Eye (tissue), 1 donor: ENCODE measurements at regions not wholly inside any gene's neighbourhood (a gene's known extent, or its start where the extent isn't known, plus 50 kb on each side); places are given as distances from the start of the nearest gene placed in this dataset.
"Not testable (repeated sequence)": the region's sequence is repeated elsewhere in the genome, so short reads cannot be mapped to it uniquely, and the experiment has no call there.

Source experiments
- DNase-seq: peaks from one replicate; pipeline ENCODE4 v3.0.0-alpha.2; 2015

DNA sequence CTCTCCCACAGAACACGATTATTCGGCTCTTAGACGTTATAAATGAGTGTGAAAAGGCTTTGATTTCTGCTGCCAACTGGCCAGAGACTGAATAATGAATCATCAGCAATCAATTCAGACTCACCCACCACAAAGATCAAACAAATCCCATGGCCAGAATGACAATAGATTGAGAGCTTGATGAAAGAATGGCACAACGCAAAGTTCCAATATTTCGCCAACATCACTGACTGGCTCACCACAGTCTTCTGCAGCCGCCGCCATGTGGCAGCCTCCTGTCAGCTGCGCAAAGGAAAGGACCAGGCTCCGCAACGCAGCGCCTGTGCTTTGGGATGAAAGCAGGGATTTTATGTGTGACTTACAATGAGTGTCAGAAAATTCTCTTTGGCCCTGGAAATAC is 104.4 kb upstream of the SOX11 start:
- no peak for DNase-seq

DNA sequence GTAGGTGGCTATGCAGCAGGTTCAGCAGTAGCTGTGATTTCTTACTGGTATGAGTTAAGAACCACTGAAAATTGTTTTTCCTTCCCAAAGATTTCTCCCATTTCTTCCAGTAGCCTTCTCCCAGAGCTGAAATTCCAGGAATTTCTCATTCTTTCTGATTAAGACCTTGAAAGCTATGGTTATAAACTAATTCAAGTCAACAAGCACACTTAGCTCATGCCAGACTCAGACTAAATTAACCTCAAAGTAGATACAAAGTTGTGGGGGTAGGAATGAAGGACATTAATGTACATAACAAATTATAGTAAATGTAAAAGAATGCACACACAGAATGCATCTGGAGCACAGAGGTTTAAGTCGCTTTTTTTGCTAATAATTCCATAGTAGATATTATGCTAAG is 103.6 kb upstream of the SOX11 start:
- DNase-seq = no peak

DNA sequence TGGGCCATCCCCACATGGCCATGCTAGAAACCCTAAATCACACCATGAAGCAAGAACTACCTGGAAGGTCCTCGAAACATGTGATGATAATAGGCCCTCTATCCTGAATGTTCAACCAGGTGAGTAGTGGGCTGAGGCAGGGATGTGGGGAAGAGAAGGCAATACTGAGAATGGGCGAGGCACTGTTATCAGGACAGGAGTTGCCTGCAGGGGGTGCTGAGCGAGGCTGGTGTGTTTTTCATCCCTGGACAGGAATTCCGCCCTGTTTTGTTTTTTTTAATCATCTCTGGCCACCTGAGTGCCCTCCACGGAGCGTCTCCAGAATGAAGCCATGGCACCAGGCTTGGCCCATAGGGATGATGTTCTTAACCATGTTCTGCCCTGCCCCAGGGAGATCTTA is 103.0 kb upstream of the SOX11 start:
- DNase-seq = no peak

DNA sequence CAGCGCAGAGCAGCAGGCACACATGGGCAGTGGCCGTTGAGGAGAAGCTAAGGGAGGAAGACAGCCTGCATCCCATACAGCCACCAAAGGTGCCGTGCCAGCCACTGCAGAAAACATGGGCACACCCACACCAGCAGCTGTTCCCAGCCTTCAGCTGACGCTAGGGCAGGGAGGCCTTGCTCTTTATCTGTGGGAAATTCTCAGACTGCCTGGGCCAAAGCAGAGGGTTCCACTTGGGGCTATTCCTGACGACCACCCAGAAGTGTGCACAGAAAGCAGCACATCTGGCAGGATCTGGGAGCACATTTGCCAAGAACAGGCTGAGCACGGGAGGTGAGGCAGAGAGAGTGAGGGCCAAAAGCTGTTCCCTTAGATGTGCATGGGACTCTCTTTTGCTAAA is 101.3 kb upstream of the SOX11 start:
- no peak for DNase-seq

DNA sequence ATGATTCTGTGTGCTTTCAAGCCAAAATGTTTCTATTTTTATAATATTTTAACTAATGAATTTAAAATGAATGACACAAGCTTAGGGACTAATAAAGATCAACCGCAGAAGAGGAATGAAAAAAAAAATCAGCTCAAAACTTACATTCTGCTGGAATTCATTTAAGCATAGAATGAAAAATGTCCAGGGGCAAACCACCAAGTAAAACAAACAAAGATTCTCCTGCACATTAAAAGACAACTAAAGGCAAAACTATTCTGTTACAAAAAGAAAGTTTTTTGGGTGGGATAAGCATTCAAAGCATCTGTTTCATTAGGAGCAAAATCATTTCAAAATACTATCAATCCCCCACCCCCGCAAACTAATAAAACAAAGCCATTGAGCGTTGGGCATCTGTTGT is 99.3 kb upstream of the SOX11 start:
- peak; percentile 36 for DNase-seq

DNA sequence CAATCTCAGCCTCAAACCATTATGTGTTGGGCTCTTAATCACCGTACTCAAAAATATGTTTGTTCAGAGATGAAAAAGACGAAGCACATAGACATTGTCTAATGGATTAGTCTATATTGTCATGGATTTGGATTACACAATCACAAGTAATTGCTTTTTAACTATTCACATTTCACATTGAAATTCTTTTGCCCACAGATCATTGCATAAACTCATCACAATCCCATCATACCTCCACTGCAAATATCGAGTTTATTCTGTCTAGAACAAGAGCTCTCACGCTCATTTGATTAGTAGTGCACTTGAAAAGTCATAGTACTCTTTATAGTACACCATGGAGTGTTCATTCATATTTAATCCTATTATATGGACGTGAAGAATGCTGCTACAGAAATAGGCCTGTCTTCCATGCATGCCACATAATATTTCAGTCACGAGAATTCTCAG is 97.9 kb upstream of the SOX11 start:
- DNase-seq = no peak

DNA sequence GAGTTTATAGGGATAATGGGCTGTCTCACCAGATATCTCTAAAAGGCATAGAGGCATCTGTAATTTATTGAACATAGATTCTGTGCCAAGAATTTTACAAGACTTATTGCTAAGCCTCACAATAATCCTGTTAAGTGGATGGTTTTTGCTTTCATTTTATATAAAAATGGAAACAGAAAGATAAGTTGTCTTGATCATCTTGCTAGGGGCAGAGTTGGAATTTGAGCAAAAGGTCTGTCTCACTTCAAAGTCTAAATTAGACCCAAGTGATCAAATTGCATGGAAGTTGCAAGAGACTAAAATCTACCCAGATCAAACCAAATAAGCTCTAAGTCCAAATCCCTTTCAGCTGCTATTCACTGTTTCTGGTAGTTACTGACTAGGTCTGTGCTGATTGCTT is 95.3 kb upstream of the SOX11 start:
- DNase-seq = peak; percentile 30

DNA sequence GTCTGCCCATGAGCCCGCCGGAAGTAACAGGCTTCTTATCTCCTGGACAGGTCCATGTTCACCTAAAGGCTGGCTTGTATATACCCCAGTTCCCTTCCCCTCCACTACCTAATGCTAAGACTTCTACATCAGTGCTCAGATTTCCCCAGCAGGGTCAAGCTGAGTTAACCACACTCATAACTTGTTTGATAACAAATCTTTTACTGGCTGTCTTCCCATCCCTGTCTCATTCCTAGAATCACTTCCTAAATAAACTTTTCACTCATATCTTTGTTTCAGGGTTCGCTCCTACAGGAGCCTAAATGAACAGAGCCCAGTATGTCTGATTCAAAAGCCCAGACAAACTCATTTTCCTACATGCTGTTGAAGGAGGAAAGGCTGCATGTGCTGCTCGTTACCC is 94.0 kb upstream of the SOX11 start:
- DNase-seq = no peak

DNA sequence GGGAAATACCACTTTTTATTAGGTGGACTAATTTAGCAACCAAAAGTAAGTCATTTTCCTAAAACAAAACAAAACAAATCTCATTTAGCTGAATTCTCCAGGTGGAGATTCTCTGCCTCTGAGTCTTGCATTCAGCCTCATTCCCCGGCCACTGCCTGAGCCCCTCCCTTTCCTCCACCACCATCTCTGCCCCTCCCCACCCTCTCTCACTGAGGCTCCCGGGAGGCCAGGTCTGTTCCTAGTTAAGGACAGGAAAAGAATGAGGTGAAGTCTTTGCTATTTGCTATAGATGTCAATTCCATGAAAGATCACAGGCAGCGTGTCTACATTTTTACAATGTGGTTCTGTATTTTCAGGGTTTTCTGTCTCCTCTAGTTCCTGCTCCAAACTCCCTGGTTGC is 83.0 kb upstream of the SOX11 start:
- peak; percentile 60 for DNase-seq

DNA sequence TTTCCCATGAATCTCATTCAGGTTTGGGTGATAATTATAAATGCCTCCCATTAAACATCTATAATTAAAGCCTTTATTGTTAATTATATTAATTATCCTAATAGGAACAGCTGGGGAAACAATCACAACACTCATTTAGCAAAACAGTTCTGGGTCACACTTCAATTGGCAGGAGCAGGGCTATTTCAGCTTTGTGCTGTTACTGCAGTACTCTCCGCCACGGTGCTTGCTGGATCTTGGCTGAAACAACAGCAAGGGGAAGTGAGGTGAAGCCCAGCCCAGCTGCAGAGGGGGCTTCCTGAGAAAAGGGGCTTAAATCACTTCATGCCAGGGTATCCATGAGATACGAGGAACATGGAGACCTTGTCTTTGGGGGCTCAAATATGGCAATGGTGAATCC is 79.5 kb upstream of the SOX11 start:
- DNase-seq = no peak

DNA sequence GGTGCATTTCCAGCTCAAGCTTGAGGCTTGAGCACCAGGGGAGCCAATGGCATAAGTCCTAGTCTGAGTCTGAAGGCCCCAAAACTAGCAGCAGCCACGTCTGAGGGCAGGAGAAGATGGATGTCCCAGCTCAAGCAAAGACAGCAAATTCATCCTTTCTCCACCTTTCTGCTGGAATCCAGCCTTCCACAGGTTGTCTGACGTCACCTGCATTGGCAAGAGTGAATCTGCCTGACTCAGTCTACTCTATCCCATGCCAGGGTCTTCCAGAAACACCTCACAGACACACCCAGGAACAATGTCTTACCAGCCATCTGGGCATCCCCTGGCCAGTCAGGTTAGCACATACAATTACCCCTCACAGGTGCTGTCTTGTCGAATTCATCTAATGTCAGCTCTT is 76.2 kb upstream of the SOX11 start:
- no peak for DNase-seq

DNA sequence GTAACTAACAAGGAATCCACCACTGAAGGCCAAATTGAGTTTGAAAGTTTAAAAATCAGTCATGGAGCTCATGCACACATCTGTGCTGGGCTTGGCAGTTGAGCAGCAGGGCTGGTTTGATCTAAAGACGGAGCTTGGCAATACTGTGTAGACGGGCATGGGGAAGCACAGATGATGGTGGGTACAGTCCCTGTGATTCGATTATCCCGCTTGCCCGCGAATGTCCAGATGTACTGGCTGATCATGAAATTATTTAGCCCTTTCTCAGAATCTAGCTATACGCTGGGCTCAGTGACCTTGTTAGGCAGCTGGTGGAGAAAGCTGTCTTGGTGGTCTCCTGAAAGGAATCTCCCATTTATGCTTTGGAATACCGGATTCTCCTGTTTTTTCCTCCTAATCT is 74.8 kb upstream of the SOX11 start:
- no peak for DNase-seq

DNA sequence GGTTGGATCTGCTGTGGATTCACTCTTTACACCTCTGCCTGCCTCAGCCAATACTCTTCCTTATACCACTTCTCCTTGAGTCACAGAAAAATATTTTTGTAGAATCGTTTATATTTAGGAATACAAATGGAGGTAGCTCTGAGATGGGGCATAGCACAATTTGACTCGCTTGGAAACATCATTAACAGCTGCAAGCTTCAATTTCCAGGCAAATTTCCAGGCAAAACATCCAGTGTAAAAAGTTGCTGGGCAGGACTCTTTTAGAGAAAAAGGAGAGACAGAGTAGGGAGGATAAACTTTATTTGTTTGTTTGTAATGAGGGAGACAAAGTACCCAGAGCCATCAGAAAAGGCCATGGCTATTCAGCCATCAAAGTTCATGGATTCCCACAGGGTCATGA is 74.4 kb upstream of the SOX11 start:
- DNase-seq = peak; percentile 27

DNA sequence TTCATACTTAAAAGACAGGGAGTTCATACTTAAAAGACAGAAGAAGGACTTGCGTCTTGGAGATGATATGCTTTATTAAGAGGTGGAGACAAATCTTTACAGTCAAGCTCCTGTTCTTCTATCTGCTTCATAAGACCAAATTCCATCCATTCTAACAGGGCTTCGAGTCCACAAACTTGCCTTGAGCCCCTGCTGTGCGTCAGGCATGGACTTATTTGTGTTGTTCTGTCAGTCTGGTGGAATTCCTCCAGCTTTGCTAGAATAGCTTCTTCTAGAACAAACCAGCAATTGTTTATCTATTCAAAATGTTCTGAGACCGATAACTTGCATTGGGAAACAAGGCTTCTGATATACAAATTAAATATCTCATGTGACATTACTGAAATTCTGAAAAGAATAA is 73.9 kb upstream of the SOX11 start:
- no peak for DNase-seq

DNA sequence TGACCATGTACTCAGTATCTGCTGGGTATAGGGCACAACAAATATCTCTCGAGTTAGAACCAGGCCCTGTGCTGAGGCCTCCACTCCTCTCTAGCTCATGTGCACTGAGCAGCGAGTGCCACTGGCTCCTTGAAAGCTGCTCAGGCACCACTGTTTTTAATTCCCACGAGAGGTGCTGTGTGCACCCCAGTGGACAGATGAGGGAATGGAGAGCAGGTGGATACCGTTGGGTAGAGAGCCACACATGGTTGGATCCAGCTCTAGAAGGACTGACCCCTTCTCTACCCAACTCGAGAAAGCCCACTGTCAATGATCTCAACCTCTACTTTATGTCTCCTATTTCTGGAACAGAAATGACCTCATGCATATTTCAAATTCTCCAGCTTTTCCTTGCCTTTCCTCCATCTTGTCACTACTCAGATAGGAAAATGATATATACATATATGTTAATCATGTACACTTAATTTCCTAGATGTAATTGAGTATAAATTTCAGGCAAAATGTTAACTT is 66.6 kb upstream of the SOX11 start:
- not testable (repeated sequence) for DNase-seq

DNA sequence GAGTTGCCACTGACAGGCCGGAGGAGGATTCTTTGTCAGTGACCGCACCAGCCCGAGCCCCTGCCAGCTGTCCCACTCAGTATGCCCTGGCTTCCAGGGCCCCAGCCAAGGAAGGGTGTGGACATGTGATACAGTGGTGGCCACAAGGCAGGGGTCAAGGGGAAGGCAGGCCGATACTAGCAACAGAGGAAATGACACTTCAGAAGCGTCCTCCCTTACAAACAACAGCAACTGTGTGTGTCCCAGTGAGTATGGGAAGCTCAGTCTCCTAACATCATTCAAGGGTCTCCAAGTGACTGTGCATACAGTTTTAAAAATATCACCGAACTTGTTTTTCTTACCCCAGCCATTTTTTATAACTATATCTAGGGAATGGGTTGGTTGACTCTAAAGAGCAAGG is 63.7 kb upstream of the SOX11 start:
- DNase-seq = not testable (repeated sequence)

DNA sequence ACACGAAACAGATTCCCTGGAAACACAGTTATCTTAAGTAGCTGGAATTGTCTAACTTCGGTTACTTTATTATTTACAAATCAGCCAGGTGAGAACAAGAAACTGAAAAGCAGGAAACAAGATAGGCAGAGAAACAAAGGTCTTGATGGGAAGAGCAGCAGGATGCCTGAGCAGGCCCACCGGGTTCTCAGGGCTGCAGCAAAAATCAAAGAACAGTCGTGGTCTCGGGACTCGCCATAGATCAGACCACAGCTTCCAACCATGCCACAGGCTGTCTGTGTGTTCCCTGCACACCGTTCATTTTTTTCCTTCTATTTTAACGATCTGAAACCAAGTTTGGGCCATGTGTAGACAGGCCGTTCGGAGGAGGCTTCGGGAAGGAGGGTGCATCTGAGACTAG is 62.7 kb upstream of the SOX11 start:
- not testable (repeated sequence) for DNase-seq

DNA sequence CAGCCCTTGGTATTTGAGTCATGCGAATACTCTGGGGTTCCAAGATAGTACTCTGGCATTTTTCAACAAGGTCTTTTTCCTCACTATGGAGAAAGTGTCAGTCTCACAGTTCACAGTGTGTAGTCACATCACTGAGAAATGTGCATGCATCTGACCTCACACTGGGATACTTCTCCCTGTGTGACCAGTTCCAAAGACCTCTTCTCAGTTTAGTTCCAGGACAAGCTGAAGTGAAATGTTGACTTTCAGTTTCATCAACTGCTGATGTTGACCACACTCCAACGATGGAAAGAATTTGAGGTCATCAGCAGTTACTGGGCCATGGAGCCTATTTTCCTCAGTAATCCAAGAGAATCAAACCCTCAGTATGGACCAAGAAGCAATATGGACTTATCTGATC is 55.1 kb upstream of the SOX11 start:
- not testable (repeated sequence) for DNase-seq
